Umbilical cord (tissue), 1 donor: ENCODE measurements at regions not wholly inside any gene's neighbourhood (a gene's known extent, or its start where the extent isn't known, plus 50 kb on each side); places are given as distances from the start of the nearest gene placed in this dataset.
"Not testable (repeated sequence)": the region's sequence is repeated elsewhere in the genome, so short reads cannot be mapped to it uniquely, and the experiment has no call there.

Experiments
- DNase-seq: peaks from one replicate; pipeline ENCODE4 v3.0.0-alpha.2; 2015; ENCODE audit warnings: low spot score

- DNase-seq: no peak
Measured at GRCh38 chr14:71773898-71774481, 158.2 kb upstream of the RGS6 start.

GRCh38 chr14:71776471-71777360 is 155.5 kb upstream of the RGS6 start:
- DNase-seq: no peak

- DNase-seq: no peak
Measured at GRCh38 chr14:71780075-71780474, 152.2 kb upstream of the RGS6 start.

- DNase-seq: no peak
Measured at GRCh38 chr14:71780822-71781221, 151.4 kb upstream of the RGS6 start.

- DNase-seq: no peak
Measured at GRCh38 chr14:71783088-71783487, 149.1 kb upstream of the RGS6 start.

GRCh38 chr14:71783786-71784185 is 148.4 kb upstream of the RGS6 start:
- no peak for DNase-seq

- no peak for DNase-seq
Measured at GRCh38 chr14:71789005-71789404, 143.2 kb upstream of the RGS6 start.

- DNase-seq: no peak
Measured at GRCh38 chr14:71799841-71800240, 132.4 kb upstream of the RGS6 start.

- no peak for DNase-seq
Measured at GRCh38 chr14:71800878-71801277, 131.4 kb upstream of the RGS6 start.

GRCh38 chr14:71803539-71804260 is 128.5 kb upstream of the RGS6 start:
- no peak for DNase-seq

GRCh38 chr14:71804992-71805391 is 127.2 kb upstream of the RGS6 start:
- DNase-seq: no peak

GRCh38 chr14:71807049-71807448 is 125.2 kb upstream of the RGS6 start:
- peak; percentile 20 for DNase-seq

GRCh38 chr14:71810800-71811199 is 121.4 kb upstream of the RGS6 start:
- not testable (repeated sequence) for DNase-seq

- DNase-seq: no peak
Measured at GRCh38 chr14:71812693-71813092, 119.5 kb upstream of the RGS6 start.

- no peak for DNase-seq
Measured at GRCh38 chr14:71815110-71815509, 117.1 kb upstream of the RGS6 start.

- no peak for DNase-seq
Measured at GRCh38 chr14:71824816-71825215, 107.4 kb upstream of the RGS6 start.

GRCh38 chr14:71833476-71833875 is 98.8 kb upstream of the RGS6 start:
- DNase-seq: no peak

GRCh38 chr14:71834284-71835204 is 97.7 kb upstream of the RGS6 start:
- no peak for DNase-seq

- DNase-seq: no peak
Measured at GRCh38 chr14:71852181-71852580, 80.0 kb upstream of the RGS6 start.

GRCh38 chr14:71855399-71856036 is 76.7 kb upstream of the RGS6 start:
- DNase-seq: no peak
